ENCODE measurements at regions not wholly inside any gene's neighbourhood (a gene's known extent, or its start where the extent isn't known, plus 50 kb on each side); places are given as distances from the start of the nearest gene placed in this dataset.

GRCh38 chr11:86728562-86728961 is 56.1 kb upstream of the ME3 start:
- Histone ChIP-seq H3K4me3 (ENCODE audit: low read depth in 1 of 3, low read length in 3 of 3) (no peak overlapping the region), H3K36me3 (ENCODE audit: control insufficient read depth in 4 of 4, insufficient read depth in 3 of 4, low read depth in 1 of 4, low read length in 3 of 4) (no peaks in the 10 kb centered on the region), H3K9ac (ENCODE audit: low read depth in 1 of 2, low read length in 2 of 2) (no peak overlapping the region), H3K27ac (ENCODE audit: low read depth in 1 of 2, low read length in 2 of 2) (no peak overlapping the region), H3K27me3 (ENCODE audit: control insufficient read depth in 4 of 4, insufficient read depth in 4 of 4, low read length in 3 of 4) (no peaks in the 10 kb centered on the region), H3K4me1 (ENCODE audit: control insufficient read depth in 4 of 4, insufficient read depth in 4 of 4, low read length in 3 of 4) (no peaks in the 10 kb centered on the region), H3K9me3 (ENCODE audit: control insufficient read depth in 4 of 4, low read length in 3 of 4) (peaks cover 0 to 1% (median 0%) of the 10 kb centered on the region in 4 donors)
- TF ChIP-seq SP1 (IDR thresholded peaks at IDR 0.05) (no peak), CTCF (IDR thresholded peaks at IDR 0.05; ENCODE audit: low read depth, low read length, missing input control) (no peak), NR2F2 (IDR thresholded peaks at IDR 0.05) (no peak), HNF4A (conservative IDR thresholded peaks at IDR 0.05) (no peak), JUND (IDR thresholded peaks at IDR 0.05) (no peak), ZBTB33 (IDR thresholded peaks at IDR 0.05) (no peak), REST (IDR thresholded peaks at IDR 0.05) (no peak), ATF3 (IDR thresholded peaks at IDR 0.05) (no peak), FOXA2 (IDR thresholded peaks at IDR 0.05) (no peak), RXRA (IDR thresholded peaks at IDR 0.05) (no peak), HNF4G (IDR thresholded peaks at IDR 0.05) (no peak), TAF1 (conservative IDR thresholded peaks at IDR 0.05) (no peak)
- DNase-seq (ENCODE audit: low spot score) = no peak

GRCh38 chr11:86726770-86727504 is 54.5 kb upstream of the ME3 start:
- H3K27ac ChIP-seq (ENCODE audit: low read depth in 1 of 2, low read length in 2 of 2) = no peak overlapping the region
- no peak for DNase-seq (ENCODE audit: low spot score)
- TF ChIP-seq FOXA1 (IDR thresholded peaks at IDR 0.05) = no peak
- no peak for TF ChIP-seq ATF3 (IDR thresholded peaks at IDR 0.05)
- no peak for TF ChIP-seq CTCF (IDR thresholded peaks at IDR 0.05; ENCODE audit: low read depth, low read length, missing input control)
- no peak for TF ChIP-seq RXRA (IDR thresholded peaks at IDR 0.05)
- TF ChIP-seq HNF4A (conservative IDR thresholded peaks at IDR 0.05) = no peak
- no peak for TF ChIP-seq GABPA (IDR thresholded peaks at IDR 0.05 in 1 of 2, conservative IDR thresholded peaks at IDR 0.05 in 1 of 2)
- H3K4me1 ChIP-seq (ENCODE audit: control insufficient read depth in 4 of 4, insufficient read depth in 4 of 4, low read length in 3 of 4) = no peaks in the 10 kb centered on the region
- no peaks in the 10 kb centered on the region for H3K27me3 ChIP-seq (ENCODE audit: control insufficient read depth in 4 of 4, insufficient read depth in 4 of 4, low read length in 3 of 4)
- H3K9ac ChIP-seq (ENCODE audit: low read depth in 1 of 2, low read length in 2 of 2) = no peak overlapping the region
- WGBS = 83% methylated on average over 5 of the region's 5 CpGs
- no peak overlapping the region for H3K4me3 ChIP-seq (ENCODE audit: low read depth in 1 of 3, low read length in 3 of 3)
- no peaks in the 10 kb centered on the region for H3K36me3 ChIP-seq (ENCODE audit: control insufficient read depth in 4 of 4, insufficient read depth in 3 of 4, low read depth in 1 of 4, low read length in 3 of 4)
- peaks cover 0 to 5% (median under 1%) of the 10 kb centered on the region in 4 donors for H3K9me3 ChIP-seq (ENCODE audit: control insufficient read depth in 4 of 4, low read length in 3 of 4)

All from liver (tissue), 8 donors.